ENCODE measurements at regions not wholly inside any gene's neighbourhood (a gene's known extent, or its start where the extent isn't known, plus 50 kb on each side); places are given as distances from the start of the nearest gene placed in this dataset.

- DNase-seq (ENCODE audit: low read depth) = no peak
Measured at GRCh38 chrY:21174697-21175463, 336.3 kb upstream of the RBMY1B start.

DNA sequence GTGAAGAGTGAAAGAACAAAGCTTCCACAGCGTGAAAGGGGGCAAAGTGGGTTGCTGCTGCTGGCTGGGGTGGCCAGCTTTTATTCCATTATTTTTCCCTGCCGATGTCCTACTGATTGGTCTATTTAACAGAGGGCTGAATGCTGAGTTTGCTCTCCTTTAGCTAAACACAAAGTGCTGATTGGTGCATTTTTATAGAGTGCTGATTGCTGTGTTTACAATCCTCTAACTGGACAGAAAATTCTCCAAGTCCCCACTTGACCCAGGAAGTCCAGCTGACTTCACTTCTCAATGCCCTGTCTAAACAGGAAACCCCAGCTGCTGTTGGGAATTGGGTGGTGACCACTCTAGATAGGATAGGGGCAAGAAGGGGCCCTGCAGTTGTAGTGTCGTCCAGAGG, 335.6 kb upstream of the RBMY1B start:
- no peak for DNase-seq (ENCODE audit: low read depth)

GRCh38 chrY:21177306-21177800, 333.8 kb upstream of the RBMY1B start:
- no peak for DNase-seq (ENCODE audit: low read depth)

DNA sequence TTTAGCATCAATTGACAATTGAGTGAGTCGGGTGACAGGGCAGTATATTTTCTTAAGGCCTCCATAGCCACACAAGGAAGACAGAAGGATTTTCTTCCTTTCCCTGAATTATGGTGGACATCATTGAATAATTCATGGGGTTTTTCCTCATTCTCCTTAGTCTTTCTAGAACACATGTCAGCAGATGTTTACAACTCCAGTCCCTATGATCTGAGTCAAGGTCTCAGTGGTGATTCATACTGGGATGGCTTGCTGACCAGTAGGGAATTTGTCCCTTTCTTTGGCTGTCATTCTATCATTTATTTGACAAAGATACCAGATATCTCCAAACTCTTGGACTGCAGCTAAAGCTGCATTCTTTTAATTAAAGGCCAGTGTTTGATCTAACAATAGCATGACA, 332.9 kb upstream of the RBMY1B start:
- DNase-seq (ENCODE audit: low read depth) = no peak

DNA sequence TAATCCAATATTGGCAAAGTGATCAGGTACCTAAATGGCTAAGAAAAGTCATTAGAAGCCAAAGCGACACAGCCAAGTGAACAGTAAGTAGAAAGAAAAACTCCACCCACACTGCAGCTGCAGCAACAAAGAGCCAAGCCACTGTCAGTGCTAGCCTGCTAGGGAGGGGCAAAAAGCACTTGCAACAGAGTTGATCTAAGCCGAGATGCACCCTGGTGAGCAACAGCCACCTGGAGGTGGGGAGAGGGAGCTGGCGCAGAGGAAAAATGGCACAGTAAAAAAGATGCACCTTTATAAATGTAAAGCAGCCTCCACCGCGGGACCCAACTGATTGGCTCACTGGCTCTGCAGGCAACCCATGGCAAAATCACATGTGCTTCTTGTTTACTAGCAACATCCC, 330.2 kb upstream of the RBMY1B start:
- DNase-seq (ENCODE audit: low read depth) = peak; percentile 3

DNA sequence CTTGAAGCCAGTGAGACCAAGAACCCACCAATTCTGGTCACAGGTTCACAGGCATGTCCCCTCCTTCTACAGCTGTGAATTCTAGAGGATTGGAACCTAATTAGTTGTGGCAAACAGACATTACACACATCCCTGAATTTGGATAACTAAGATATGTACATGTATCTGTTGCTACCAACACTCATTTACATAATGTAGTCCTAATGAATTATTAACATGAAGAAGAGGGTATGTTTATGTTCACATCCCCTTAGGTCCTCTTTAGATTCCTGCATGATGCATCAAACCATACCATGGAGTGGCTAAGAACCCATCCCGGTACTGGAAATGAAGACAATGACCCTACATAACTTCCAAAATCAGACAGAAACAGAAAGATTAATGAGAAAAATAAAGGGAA, 326.9 kb upstream of the RBMY1B start:
- DNase-seq (ENCODE audit: low read depth) = no peak

DNA sequence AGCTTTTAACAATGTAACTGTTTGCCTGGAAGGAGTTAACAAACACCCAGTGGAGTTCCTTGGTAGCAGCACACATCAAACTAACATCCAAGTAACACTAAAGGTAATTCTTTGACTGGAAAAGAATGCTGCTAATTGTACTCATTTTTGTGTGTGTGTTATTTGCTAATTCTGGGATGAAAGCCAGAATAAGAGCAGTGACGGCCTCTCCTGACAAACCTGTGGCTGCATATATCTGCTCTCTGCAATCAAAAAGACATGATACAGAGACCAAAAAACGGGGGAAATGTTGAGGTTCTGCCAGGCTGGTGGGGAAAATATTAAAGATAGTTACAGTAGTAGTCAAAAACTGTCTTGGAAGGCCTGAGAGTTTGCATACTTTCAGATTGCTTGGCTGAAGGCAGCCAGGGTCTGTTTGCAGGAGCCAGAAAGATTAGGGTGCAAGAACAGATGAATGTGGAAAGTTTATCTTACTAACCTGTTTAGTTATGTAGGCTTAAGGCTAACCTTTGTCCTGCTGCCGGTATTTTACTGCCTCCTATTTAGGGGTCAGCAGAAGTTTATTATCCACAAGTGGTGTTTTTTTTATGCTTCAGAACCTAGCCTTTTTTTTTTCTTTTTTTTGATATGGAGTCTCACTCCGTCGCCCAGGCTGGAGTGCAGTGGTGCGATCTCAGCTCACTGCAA, 325.6 kb upstream of the RBMY1B start:
- DNase-seq (ENCODE audit: low read depth) = no peak

GRCh38 chrY:21192694-21193093, 318.4 kb upstream of the RBMY1B start:
- no peak for DNase-seq (ENCODE audit: low read depth)

DNA sequence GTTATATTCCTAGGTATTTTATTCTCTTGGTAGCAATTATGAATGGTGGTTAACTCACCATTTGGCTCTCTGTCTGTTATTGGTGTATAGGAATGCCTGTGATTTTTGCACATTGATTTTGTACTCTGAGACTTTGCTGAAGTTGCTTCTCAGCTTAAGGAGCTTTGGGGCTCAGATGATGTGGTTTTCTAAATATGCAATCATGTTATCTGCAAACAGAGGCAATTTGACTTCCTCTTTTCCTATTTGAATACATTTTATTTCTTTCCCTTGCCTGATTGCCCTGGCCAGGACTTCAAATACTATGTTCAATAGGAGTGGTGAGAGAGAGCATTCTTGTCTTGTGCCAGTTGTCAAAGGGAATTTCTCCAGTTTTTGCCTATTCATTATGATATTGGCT, 310.9 kb upstream of the RBMY1B start:
- no peak for DNase-seq (ENCODE audit: low read depth)

DNA sequence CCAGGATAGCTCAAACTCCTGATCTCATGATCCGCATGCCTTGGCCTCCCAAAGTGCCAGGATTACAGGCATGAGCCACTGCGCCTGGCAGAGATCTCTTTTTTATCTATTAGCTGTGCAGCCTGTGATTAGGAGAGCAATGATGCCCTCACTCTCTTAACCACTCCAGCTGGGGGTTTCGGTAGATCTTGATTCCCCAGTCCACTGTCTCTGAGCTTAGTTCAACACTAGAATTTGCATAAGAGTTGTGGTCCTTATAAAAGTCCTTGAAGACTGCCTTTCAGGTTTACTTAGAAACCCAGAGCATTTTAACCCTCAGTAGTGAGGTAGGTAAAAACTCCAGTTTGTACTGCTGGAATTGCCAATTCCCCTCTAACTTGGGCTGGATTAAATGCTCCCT, 283.3 kb upstream of the RBMY1B start:
- no peak for DNase-seq (ENCODE audit: low read depth)

DNA sequence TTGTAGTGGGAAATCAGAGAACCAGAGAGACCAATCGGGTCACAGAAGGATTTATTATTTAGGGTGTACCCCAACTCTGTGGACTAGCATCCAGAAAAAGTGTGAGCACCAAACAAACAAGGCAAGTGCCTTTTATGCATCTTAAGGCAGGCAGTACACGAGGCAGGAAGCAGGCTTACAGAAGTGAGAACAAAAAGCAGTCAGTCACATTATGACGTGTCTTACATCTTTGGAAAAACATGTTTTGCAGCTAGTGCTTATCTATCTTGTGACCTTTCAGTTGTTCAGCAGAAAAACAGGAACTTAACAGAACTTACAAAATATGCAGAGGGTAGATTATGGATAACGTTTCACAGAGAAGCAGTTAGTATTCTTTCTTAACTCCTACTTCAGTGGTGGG, 270.9 kb upstream of the RBMY1B start:
- no peak for DNase-seq (ENCODE audit: low read depth)

DNA sequence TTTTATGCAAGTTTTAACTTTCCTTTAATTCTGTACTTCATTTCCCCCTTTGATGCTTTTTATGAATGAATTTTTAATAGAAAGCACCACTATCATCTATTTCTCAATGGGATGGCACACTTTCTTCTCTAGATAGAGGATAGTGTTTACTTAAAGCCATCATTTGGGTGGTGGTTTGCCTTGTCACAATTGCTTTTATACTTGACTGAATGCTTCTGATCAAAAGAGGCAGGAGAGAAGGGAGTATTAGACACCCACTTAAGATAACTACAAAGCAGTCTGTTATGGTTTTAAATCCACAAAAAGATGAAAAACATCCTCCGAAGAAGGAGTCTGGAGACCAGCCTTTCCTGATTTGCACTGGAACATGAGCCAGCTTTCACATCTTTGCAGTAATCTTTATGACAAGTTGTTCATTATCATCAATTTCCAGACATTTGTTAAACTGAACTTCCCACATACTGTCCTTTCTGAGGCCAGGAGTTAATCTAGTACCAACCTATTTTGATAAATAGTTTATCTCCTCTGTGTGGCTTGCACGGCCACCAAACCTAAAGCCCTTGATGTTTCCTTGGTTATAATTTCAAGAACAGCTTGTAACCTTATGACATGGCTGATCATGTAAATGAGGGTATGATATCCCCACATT, 270.4 kb upstream of the RBMY1B start:
- no peak for DNase-seq (ENCODE audit: low read depth)

DNA sequence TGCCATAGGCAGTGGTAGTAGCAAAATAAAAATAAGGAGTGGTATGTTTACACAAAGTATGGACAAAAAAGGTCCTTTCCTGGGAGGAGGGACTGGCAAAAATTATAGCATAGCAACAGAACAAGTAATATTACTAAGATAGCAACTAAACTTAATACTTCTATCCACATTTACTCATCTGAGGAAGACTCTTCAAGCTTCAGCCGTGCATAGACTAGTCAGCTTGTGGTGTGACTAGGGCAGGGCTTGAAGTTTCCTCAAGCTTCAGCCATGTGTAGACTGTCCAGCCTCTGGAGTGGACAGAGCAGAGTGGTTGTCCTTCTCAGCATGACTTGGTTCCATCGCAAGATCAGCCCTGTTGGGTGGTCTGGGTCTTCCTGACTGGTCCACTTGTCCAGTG, 268.3 kb upstream of the RBMY1B start:
- DNase-seq (ENCODE audit: low read depth) = no peak

- no peak for DNase-seq (ENCODE audit: low read depth)
Measured at GRCh38 chrY:21246780-21247179, 264.4 kb upstream of the RBMY1B start.

- no peak for DNase-seq (ENCODE audit: low read depth)
Measured at GRCh38 chrY:21248591-21248990, 262.5 kb upstream of the RBMY1B start.

DNA sequence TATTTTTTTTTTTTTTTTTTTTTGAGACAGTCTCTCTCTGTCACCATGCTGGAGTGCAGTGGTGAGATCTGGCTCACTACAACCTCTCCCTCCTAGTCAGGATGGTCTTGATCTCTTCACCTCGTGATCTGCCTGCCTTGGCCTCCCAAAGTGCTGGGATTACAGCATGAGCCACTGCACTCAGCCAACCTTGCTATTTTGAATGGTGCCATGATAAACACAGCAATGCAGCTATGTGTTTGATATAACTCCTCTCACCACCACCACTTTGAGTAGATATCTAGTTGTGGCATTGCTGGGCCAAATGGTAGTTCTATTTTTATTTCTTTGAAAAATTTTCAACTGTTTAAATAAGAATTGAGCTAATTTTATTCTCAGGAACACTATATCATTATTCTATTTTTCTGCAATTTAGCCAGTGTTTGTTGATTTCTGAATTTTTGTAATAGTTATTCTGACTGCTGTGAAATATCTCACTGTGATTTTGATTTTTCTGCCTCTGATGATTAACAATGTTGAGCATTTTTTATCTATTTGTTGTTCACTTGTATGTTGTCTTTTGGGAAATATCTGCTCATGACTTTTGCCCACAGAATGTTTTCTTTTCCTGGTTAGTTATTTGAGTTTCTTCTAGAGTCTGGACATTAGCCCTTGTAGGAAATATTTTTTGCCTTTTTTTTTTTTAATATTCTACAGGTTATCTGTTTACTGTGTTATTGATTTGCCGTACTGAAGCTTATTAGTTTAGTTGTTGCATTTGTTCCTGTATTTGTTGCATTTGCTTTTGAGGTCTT, 257.5 kb upstream of the RBMY1B start:
- DNase-seq (ENCODE audit: low read depth) = no peak

DNA sequence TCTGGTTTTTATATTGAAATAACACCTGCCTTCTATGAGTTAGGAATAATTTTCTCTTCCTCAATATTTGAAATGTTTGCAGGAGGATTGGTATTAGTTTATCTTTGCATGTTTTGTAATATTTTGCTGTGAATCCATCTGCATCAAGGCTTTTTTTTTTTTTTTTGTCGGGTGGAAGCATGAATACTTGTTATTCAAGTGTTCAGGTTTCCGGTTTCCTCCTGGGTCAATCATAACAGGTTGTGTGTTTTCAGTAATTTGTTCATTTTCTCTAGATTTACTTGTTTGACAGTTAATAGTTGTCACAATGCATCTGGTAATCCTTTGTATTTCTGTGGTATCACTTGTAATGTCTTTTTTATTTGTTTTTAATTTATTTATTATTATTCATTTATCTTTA, 256.7 kb upstream of the RBMY1B start:
- DNase-seq (ENCODE audit: low read depth) = no peak

- no peak for DNase-seq (ENCODE audit: low read depth)
Measured at GRCh38 chrY:21256820-21257219, 254.3 kb upstream of the RBMY1B start.

DNA sequence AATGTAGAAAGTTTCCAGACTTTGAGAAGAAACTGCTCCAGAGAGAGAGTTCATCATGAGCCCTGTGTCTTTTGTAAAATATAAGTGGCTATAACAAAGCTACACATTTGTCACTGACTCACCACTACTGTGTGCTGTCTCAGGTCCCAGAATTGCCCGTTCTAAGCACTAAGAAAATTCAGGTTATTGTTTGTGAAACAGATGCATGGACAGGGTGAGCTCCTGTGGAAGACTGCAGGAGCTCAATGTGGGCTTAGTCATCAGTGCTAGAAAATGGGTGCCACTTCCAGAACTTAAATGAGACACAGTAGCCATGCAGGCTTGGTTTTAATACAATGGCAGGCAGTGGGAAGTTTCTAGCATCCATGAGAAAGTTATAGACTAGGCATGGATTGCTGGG, 251.4 kb upstream of the RBMY1B start:
- no peak for DNase-seq (ENCODE audit: low read depth)

- DNase-seq (ENCODE audit: low read depth) = no peak
Measured at GRCh38 chrY:21260325-21260724, 250.8 kb upstream of the RBMY1B start.

DNA sequence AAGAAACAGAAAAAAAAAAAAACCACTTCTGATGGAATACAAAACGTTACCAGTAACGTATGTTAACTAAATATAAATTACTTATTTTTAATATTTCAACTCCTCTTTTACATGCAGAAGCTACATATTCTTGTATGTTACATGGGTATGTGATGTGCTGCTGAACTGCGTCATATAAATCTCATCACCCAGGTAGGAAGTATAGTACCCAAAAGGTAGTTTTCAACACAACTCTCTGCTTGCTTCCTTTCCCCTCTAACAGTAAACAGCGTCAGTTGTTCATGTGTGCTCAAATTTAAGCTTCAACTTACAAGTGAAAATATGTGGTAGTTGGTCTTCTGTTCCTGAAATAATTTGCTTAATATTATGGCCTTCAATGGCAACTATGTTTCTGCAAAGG, 250.0 kb upstream of the RBMY1B start:
- DNase-seq (ENCODE audit: low read depth) = no peak

GRCh38 chrY:21266751-21267150, 244.4 kb upstream of the RBMY1B start:
- DNase-seq (ENCODE audit: low read depth) = no peak
